Stimulated activated CD4-positive, alpha-beta T cell treated with anti-CD3 and anti-CD28 coated beads, Interleukin-1b, Interleukin-23, amount 100 ng/mL, for 4 hours (primary cell): ENCODE measurements at regions not wholly inside any gene's neighbourhood (a gene's known extent, or its start where the extent isn't known, plus 50 kb on each side); places are given as distances from the start of the nearest gene placed in this dataset.
"Not testable (repeated sequence)": the region's sequence is repeated elsewhere in the genome, so short reads cannot be mapped to it uniquely, and the experiment has no call there.

Source experiments
- DNase-seq, 2 donors: peaks; one replicate each; pipeline ENCODE4 v3.0.0-alpha.2; 2020; ENCODE audit warnings: low read depth in 2 of 2

DNA sequence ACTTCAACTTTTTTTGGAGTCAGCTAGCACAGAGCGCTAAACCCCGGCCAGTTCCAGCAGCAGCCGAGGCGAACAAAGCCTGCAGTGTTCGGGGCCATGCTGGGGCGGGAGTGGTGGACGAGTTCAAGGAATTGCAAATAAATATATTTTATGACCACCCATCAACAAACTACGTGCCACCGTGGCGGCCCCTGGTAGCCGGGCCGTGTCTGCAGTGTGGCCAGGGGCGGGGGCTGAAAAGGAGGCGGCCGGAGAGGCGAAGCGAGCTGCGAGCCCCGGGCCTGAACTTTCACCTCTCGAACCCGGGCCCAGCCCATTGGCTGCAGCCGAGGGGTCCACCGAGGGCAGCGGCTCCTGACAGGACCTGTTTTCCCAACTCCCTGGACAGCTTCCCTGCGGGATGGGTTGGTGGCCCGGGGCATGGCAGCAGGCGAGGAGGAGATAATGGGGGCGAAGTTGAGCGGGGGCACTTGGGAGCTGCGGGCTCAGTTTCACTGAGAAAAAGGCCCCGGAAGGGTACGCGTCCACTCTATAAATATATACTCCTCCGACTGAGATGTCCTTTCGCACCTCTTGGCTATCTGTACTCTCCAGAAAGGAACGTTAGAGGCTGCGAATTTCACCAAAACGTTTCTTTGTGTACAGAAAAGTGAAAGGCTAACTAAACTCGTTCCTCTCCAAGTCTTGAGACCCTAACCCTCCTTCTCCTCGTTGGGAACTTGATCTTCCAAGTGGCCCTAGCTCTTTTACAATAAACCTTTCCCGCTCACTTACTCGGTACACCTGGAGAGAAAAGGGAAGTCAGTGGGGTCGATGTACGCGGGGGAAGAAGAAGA lies 164.6 kb upstream of the PPP1R3A start:
- no peak for DNase-seq

DNA sequence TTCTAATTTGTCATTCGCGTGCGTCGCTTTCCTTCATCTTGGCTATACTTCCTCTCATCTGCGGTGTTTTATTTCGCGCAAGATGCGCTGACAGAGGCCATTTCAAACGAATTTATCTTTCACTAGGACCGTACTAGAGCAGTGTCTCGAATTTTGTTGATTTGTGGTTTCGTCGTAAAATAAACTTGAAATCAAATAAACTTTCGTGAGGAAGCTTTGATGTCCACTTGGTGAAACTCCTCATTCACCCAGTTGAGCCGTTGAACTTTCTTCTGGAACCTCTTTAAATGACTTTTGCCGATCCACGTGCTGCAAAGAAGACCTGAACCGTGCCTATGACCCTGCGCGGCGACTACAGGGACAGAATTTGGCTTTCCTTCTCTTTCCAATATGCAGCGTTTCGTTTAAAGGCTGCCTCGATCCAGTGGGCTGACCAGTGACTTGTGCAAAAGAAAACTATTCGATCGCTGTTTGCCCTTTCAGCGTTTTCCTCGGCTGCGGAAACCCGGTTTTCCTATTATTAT lies 163.9 kb upstream of the PPP1R3A start:
- DNase-seq = no peak

DNA sequence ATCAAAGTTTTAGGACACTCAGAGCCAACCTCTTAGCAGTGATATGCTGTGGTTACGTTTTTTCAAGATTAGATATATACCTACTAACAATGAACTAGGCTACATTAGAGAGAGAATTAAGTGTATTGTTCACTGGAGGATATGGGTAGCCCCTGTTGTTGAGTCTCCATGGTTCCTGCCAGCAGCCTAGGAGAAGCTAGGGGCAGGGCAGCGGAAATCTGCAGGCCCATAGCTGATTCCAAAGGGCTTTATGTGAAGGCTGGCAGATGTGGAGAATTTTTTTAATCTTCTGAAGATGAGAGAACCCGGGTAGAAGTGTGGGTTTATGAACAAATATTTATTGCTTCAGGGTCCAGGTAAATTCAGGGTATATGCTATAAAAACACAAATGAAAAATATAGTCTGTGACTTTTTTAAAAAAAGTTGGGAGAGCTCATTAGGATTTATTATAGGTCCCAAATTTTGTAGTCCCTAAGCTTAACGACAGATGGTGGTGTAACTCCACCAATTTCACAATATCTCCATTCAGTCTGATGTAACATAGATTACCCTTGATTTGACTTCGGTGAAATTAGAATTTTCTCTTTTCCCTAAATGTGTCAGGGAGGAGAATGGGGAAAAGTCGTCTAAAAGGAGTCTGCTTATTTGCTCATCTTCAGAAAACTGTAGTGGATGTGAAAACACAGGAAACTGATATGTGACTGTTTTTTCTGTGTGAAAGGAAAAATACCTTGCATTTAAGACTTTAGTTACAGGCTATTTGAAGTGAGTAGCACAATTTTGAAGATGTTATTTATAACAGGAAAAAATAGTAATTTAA lies 163.0 kb upstream of the PPP1R3A start:
- no peak for DNase-seq

DNA sequence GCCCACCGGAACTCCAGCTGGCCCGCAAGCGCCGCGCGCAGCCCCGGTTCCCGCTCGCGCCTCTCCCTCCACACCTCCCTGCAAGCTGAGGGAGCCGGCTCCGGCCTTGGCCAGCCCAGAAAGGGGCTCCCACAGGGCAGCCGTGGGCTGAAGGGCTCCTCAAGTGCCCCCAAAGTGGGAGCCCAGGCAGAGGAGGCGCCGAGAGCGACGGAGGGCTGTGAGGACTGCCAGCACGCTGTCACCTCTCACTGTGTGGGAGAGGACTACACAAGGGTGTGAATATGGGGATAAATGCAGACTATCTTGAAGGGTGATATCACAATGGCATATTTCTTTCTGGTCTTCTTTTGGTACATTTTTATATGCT lies 158.3 kb upstream of the PPP1R3A start:
- DNase-seq = not testable (repeated sequence)

DNA sequence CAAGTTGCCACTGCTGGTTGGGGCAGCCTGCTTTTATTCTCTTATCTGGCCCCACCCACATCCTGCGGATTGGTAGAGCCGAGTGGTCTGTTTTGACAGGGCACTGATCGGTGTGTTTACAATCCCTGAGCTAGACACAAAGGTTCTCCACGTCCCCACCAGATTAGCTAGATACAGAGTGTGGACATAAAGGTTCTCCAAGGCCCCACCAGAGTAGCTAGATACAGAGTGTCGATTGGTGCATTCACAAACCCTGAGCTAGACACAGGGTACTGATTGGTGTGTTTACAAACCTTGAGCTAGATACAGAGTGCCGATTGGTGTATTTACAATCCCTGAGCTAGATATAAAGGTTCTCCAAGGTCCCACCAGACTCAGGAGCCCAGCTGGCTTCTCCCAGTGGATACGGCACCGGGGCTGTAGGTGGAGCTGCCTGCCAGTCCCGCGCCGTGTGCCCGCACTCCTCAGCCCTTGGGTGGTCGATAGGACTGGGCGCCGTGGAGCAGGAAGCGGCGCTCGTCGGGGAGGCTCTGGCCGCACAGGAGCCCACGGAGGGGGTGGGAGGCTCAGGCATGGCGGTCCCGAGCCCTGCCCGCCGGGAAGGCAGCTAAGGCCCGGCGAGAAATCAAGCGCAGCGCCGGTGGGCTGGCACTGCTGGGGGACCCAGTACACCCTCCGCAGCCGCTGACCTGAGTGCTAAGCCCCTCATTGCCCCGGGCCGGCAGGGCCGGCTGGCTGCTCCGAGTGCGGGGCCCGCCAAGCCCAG lies 157.8 kb upstream of the PPP1R3A start:
- not testable (repeated sequence) for DNase-seq

DNA sequence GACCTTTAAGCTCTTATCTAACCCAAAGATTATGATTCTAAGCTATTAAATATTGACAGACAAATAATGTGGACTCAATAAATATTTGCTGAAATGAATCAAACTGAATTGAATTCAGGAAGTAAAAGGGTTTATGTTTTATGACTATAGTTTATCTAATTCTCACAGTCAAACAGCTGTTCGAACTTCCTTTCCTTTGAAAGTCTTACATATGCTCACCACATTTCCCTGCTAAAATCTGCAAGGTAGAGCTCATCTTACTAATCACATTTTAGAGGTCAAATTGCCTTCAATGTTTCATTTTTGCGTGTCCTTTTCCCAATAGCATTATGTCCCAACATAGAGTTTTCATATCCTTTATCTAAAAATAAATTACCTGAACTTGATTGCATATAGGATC lies 154.9 kb upstream of the PPP1R3A start:
- no peak for DNase-seq

DNA sequence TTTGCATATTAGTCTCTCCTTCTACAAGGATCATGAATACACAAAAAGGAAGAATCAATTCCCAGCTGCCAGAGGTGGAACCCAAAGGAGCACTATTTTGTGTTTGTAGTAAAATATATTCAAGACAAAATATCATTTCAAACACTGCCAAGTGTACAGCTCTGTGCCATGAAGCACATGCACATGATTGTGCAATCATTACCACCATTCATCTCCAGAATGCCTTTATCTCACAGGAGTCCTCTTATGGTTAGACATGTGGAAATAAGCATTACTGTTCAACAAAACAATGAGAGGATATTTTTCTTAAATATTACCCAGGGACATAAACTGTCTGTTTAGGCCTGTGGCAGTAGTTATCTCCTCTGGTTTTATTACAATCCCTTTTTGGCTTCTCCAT lies 151.4 kb upstream of the PPP1R3A start:
- DNase-seq = no peak

DNA sequence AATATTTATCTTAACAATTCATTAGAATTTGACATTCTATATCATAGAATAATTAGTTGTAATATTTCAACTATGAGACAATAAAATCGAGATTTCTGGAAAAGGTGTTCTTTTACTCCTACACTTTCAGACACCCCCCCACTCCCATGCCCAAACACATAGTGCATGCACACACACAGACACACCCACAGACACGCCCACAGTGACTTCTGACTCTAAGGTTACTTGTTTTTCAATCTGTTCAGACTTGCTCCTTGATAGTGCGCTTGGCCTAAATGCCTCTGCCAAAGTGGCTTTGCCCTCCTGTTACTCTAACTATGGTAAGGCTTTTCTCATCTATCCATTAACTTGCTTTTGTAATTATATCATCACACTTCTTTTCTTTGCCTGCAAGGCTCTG lies 144.0 kb upstream of the PPP1R3A start:
- DNase-seq = no peak

DNA sequence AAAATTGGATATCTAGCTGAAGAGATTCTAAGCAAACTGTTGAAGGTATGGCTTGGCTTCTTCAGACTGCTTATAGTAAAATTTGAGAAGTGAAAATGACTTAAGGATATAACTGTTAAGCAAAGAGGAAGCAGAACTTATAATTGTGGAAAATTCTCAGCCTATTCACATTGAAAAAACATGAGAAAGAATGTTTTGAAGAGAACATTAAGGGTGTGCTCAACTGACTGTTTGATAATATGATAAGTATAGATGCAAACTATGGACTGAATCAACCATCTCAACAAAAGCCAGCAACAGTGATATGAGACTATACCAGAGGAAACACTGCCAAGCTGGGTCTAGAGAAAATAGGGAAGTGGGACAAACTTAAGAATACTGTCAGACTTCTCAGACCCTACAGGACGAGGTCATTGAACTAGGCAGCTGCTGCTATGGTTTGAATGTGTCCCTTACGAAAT lies 133.1 kb upstream of the PPP1R3A start:
- no peak for DNase-seq

DNA sequence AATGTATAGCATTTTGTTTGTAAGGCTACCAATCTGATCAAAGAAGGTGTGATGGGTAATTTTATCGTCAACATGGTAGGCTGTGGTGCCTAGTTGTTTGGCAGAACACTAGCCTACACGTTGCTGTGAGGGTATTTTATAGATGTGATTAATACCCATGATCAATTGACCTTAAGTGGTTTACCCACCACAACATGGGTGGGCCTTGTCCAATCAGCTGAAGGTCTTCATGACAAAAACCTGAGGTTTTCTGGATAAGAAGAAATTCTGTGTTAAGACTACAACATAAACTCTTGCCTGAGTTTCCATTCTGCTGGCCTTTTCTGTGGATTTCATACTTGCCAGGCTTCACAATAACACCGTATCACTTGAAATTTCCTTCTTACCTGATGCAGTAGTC lies 131.8 kb upstream of the PPP1R3A start:
- DNase-seq = no peak

DNA sequence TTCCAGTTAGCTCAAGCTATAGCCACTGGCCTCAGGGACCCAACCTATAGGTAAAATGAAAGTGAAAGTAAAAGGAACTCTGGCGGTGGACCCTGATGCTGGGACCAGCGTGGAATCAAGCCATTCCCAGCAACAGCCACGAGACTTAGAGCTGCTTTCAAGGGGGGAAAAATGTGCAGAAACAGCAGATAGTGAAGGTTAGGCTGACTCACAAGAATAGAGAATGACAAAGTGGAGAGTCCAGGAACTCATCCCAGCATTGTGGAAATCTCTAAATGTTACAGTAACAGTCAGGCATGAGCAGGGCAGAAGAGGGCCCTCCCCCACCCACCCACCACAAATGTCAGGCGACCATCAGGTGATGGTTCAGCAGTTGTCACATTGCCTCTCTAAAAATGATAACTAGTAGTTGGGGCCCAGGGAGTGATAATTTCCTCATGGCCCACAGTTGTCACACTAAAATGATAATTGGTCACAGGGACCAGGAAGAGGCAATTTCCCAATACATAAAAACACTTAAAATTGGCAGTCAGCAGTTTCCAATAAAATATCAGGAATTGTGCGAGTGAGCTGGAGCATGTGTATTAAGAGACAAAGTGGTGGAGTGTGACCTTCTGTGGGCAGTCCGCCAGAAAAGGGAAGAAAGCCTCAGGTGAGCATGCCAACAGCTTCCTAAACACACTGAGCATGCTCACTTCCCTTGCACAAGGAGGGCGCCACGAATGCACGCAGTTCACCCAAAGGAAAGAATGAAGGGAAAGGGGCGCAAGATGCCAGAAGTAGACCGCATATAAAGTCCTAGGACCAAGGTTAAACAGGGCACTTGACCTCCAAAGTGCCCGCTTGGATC lies 129.8 kb upstream of the PPP1R3A start:
- DNase-seq = no peak

DNA sequence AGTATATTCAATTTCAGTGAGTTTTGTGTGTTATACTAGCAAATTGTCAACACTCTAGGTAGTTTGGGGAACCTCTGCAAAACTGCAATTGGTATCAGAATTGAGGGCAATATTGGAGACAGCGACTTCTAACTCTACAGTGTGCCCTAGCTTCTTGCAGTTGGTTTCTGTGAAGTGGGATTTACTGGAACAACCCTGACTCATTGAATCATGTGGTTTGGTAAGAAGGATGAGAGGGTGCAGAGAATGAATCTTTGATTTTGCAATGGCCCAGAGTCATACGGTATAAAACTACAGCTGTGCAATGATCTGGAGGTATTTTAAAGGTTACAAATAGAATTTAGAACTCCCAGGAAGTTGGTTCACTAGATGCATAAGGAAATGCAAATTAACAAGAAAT lies 129.1 kb upstream of the PPP1R3A start:
- DNase-seq = no peak

DNA sequence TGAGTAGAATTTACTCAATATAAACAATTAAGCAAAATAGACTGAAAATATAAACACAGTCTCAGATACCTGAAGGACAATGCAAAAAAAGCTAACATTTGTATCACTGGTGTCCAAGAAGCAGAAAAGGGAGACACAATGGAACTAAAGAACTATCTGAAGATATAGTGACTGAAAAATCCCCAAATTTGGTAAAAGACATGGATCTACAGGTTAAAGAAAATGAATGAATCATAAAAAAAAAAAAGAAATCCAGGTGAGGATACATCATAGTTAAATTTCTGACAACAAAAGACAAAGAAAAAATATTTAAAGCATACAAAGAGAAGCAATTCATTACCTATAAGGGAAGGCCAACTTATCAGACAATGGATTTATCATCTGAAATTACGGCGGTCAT lies 114.7 kb upstream of the PPP1R3A start:
- DNase-seq = no peak

DNA sequence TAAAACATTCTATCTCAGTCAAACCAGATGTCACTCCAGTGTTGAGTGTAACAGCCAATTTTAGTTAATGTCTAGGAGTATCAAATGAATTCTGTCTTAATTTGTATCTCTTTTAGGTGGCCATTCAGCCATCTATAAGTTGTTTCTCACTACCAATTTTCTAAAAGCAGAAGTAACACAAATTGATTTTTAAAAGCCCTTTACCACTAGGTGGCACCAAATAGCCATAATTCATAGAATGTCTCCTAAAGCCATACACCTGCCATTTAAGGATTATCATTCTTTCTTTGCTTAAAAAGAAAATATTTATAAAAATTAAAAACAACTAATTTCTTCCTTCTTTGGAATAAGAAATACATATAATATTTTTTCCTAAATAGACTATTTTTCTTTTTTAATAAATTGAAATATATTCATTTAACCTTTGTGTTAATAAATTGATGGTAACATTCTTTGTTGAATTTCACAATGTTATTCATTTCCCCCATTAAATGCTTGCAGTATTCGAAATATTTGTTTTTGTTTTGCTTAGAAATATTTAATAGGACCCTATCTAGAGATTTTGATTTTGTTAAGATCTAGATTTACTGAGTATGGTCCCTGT lies 107.8 kb upstream of the PPP1R3A start:
- DNase-seq = peak in 1 of 2 donors; percentile 26

DNA sequence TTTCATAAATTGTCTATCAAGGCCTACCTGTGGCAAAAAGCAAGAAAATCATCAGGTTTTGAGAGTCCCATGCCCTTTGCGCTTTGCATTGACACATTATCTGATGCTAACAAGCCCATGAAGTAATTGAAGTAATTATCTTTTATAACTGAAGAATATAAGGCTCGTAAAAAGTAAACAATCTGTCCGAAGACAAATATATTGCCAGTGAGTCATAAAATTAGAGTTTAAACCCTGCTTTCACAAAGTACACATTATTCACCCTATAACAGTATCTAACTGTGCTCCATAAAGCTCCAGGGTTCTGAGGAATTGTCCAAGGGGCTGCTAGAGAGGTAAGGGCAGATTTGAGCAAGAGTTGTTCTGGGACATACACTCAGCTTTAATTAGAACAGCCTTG lies 102.3 kb upstream of the PPP1R3A start:
- DNase-seq = no peak

DNA sequence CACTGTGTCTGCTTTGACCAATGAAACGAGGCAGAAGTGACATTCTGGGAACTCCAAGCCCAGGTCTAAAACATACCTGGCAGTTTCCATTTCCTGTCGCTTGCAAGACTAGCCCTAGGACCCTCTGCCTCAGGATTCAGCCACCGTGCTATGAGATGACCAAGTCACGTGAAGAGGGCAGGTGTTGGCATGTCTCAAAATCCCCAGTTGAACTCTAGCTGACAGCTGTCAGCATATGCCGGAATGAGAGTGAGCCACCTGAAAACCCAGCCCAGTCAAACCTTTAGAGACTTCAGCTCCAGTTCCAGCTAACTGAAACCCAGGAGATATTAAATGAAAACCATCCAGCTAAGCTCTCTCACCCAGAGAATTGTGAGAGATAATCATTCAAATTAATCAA lies 89.9 kb upstream of the PPP1R3A start:
- DNase-seq = no peak

DNA sequence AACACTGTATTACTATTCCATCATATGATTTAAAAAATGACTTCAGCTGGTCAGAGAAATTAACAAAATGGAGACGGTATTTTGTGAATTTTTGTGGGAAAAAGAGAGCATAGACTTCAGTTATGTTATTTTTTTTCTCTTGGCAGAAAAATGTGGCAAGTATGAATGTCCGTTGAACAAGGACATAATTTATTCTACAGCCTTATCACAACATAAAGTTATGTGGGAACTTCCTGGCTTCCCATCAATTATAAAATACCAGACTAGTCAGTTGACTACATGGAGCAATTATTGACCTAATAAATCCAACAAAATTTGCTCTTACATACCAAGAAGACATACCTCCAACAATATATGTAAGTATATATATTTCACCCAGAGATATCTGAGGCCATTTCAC lies 88.6 kb upstream of the PPP1R3A start:
- DNase-seq = no peak

DNA sequence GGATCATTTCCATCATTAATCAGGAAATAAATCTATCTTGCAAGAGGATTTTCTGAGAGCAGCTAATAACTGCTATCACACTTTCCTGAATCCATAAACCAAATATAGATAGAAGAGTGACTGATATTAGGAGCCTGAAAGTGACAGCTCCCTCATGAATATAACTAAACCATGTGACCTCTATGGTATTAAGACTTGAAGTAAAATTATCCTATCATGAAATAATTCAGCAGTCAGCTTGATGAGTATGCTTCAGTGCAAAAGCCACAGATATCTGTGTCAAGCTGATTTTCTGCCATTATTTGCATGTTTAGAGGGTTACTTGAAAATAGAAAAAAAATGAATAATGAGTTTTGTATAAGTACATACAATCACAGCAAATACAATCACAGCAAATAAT lies 80.1 kb upstream of the PPP1R3A start:
- no peak for DNase-seq

DNA sequence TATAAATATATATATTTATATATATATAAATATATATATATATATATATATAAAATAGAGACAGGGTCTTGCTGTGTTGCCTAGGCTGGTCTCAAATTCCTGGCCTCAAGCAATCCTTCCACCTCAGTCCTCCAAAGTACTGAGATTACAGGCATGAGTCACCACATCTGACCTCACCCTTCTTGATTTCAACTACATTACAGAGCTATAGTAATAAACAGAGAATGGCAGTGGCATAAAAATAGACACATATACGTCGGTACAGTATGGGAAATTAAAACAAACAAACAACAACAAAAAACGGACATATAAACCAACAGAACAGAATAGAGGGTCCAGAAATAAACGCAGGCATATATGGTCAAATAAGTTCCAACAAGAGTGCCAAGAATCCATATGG lies 77.6 kb upstream of the PPP1R3A start:
- DNase-seq = no peak

DNA sequence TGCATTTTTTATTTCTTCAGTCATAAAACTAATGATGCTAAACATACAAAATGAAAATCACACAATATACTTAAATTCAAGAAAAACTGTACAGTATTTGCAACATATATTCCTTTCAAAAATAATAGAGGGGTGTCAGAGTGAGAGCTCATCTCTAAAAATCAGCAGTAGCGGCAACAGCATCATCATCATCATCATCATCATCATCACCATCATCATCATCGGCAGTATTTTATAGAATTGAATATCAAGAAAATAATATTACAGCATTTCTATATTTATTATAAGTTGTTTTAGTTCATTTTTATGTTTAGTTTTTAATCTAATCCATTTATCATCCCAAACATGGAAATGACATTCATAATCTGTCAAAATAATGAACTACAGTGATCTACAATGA lies 67.4 kb upstream of the PPP1R3A start:
- no peak for DNase-seq

DNA sequence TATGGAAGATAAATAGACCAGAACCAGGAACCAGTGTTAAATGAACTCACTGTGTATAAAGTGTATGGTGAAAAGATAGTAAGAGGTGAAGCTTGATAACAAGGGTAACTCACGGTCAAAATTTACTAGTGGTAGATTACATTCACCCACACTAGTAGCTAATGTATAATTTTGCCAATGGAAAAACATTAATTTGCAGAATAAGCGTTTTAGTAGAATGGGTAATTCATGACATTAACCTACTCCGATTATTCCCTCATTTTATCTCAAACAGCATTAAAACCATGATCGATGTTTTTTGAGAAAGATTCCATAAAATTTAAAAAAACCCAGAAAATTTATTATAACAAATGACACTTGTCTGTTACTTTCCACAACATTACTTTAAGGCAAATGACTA lies 57.7 kb upstream of the PPP1R3A start:
- no peak for DNase-seq
